ENCODE measurements at regions not wholly inside any gene's neighbourhood (a gene's known extent, or its start where the extent isn't known, plus 50 kb on each side); places are given as distances from the start of the nearest gene placed in this dataset.
"Not testable (repeated sequence)": the region's sequence is repeated elsewhere in the genome, so short reads cannot be mapped to it uniquely, and the experiment has no call there.

- DNase-seq (ENCODE audit: low read depth, low spot score): no peak
Observed at GRCh38 chr4:1572964-1573720, 111.0 kb downstream of the FAM53A start.

GRCh38 chr4:1572521-1572920 lies 111.6 kb downstream of the FAM53A start:
- no peak for DNase-seq (ENCODE audit: low read depth, low spot score)

GRCh38 chr4:1572010-1572385 lies 112.1 kb downstream of the FAM53A start:
- DNase-seq (ENCODE audit: low read depth, low spot score): no peak

DNA sequence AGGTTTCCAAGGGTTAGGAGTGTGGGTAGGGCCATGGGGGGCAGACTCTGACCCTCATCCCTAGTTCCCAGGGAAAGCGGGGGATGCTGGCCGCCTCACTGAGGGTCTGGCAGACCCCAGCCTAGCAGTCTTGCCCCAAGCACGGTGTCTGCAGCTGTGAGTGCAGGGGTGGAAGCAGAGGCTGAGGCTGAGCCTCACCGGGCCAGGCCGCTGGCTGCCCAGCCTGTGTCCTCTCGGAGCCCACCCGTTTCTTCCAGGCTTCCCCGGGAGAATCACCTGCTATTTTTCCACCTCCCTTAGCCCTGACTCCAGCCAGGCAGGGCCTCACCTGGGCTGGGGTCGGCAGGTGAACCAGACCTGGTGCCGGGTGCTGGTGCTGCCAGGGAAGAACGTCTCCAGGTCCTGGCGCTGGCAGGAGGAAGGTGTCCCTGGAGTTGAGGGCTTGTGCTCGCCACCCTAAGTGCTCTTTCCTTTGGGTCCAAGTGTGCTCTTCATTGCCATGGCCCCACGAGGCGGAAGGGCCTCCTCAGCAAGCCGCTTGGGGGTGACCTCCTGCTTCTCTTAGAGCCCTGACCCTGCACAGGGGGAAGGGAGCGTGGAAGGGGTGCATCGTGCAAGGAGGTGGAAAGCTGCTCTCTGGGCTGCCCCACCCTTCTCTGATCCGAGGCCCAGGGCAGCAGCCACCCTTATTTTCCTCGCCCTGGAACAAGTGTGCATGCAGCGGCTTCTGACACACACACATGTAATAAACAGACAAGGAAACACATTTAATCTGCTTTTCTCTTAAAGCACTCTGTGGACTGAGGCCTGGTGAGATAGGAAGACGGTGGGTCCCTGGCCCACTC lies 112.7 kb downstream of the FAM53A start:
- DNase-seq (ENCODE audit: low read depth, low spot score): no peak

DNA sequence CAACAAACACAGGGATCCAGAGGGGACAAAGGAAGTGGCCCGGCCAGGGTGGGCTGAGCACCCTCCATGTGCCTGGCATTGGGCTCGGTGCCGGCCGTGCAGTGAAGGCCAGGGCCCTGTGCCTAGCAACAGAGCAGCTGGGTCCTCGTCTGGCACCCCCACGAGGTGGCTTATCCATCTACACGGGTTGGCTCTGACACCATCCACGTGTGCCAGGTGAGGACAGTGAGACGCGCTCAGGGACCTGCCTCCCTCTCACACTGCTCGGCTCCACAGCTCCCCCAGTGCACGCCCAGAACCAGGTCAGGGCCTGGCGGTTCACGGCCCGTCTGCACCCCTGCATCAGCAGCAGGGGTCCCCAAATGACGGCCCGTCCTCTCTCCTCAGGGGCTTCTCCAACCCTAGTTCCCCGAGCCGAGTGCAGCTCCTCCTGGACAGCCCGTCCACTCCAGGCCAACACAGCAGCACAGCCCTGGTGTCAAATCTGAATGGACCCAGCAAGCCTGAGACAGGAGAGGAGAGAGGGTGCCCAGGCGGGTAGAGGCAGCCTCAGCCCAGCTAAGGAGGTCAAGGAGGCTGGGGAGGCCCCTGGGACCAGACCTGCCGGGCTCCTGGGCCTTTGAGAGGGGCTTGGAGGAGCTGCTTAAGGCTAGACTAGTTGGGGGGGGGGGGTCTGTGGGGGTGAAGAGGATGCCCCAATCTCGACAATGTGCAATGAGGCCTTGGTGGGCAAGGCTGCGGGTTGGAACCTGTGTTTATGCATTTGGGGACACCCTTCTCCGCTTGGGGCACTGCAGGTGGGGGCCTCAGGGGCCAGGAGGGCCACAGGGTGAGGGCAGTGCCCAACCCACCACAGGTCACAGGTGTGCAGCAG lies 113.6 kb downstream of the FAM53A start:
- DNase-seq (ENCODE audit: low read depth, low spot score): no peak

GRCh38 chr4:1569461-1570151 lies 114.5 kb downstream of the FAM53A start:
- no peak for DNase-seq (ENCODE audit: low read depth, low spot score)

GRCh38 chr4:1568855-1569460 lies 115.2 kb downstream of the FAM53A start:
- DNase-seq (ENCODE audit: low read depth, low spot score): no peak

DNA sequence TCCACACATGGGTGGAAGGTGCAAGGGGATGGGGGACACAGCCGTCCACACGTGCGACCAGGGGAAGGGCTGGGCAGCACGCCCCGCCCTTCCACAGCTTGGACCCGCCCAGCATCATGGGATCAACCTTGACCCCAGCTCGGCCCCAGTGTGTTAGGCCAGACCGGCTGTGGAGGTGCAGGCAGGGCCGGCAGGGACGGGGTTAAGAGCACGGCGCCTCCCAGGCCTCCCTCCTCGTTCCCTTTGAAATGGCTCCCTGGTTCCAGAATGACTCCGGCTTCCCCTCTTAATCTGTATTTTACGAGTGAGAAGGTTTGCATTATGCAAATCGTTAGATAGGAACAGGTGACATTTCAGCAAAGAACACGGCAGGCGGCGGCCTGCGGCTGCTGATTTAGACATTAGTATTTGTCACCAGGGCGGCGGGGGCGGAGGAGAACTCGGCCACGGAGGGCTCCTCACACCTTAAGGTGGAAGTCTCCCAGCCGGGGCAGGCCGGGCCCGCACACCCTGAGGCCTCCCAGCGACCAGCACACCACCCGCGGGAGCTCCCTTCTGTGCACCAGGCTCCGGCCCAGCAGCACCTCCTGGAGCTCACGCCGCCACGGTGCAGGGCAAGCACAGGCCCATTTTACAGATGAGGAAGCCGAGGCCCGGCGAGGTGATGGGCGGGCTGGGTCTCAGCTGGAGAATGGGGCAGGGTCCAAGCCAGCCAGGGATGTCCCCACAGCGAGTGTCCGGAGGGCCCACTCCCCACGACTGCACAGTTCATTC lies 116.1 kb downstream of the FAM53A start:
- no peak for DNase-seq (ENCODE audit: low read depth, low spot score)

- no peak for DNase-seq (ENCODE audit: low read depth, low spot score)
Observed at GRCh38 chr4:1567519-1567807, 116.7 kb downstream of the FAM53A start.

GRCh38 chr4:1566838-1567518 lies 117.1 kb downstream of the FAM53A start:
- no peak for DNase-seq (ENCODE audit: low read depth, low spot score)

GRCh38 chr4:1566301-1566837 lies 117.7 kb downstream of the FAM53A start:
- DNase-seq (ENCODE audit: low read depth, low spot score): not testable (repeated sequence)

- no peak for DNase-seq (ENCODE audit: low read depth, low spot score)
Observed at GRCh38 chr4:1565598-1566295, 118.4 kb downstream of the FAM53A start.

- no peak for DNase-seq (ENCODE audit: low read depth, low spot score)
Observed at GRCh38 chr4:1564535-1565375, 119.4 kb downstream of the FAM53A start.

- no peak for DNase-seq (ENCODE audit: low read depth, low spot score)
Observed at GRCh38 chr4:1563768-1564485, 120.2 kb downstream of the FAM53A start.

DNA sequence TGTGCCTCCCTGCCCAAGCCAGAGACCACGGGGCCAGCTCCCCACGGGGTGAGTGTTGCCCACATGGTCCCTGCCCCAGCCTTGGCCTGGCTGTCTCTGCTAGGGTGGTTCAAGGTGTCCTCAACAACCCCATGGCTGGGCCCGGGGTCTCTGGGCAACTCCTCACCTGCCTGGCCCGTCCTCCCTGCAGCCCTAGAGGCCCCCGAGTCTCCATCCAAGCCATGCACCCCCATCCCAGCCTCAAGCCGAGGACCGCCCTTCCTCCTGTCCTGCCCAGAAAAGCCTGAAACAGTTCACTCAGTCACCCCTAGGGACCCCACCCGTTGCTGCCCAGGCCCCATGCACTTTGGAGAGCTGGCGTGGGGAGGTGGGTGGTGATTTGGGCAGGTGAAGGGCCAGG lies 120.9 kb downstream of the FAM53A start:
- DNase-seq (ENCODE audit: low read depth, low spot score): no peak

GRCh38 chr4:1562771-1563170 lies 121.3 kb downstream of the FAM53A start:
- no peak for DNase-seq (ENCODE audit: low read depth, low spot score)

DNA sequence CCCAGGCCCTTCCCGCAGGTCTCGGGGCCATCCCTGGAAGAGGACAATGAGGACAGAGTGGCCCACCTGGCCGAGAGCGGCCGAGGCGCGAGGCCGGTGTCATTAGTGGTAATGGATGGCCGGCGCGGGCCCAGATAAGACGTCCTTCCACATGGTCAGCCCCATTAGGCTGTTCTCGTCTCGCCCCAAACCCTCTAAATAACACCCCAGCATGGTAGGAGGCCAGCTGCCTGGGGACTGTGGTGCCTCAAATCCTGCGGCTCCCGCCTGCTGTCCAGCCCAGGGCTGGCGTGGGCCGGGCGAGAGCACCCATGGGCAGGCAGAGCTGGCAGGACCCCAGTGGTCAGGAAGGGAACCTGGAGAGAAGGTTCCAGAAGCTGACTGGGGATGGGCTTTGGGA lies 121.7 kb downstream of the FAM53A start:
- no peak for DNase-seq (ENCODE audit: low read depth, low spot score)
